H9 (cell line): ENCODE measurements at regions not wholly inside any gene's neighbourhood (a gene's known extent, or its start where the extent isn't known, plus 50 kb on each side); places are given as distances from the start of the nearest gene placed in this dataset.

Experiments
- DNase-seq: peaks from one replicate; pipeline ENCODE4 v3.0.0-alpha.2; 2017
- H2AFZ ChIP-seq: one replicate; pipeline ENCODE4 v1.6.1; 2013; ENCODE audit warnings: mild to moderate bottlenecking, low read length, control low read depth, moderate library complexity
- H2AK5ac ChIP-seq: 2 replicates; pipeline ENCODE4 v1.6.1; 2013; ENCODE audit warnings: low read length, control low read depth, mixed read lengths; ENCODE audit not compliant: insufficient read length
- H2BK120ac ChIP-seq: one replicate; pipeline ENCODE4 v1.6.1; 2013; ENCODE audit warnings: low read depth, mild to moderate bottlenecking, low read length, control low read depth, inconsistent platforms; ENCODE audit not compliant: poor library complexity, severe bottlenecking
- H2BK12ac ChIP-seq: 2 replicates; pipeline ENCODE4 v1.6.1; 2013; ENCODE audit warnings: low read length, control low read depth, mixed read lengths, low read depth; ENCODE audit not compliant: insufficient read length
- H2BK15ac ChIP-seq: 2 replicates; pipeline ENCODE4 v1.6.1; 2013; ENCODE audit warnings: low read depth, low read length, control low read depth
- H2BK20ac ChIP-seq: one replicate; pipeline ENCODE4 v1.6.1; 2013; ENCODE audit warnings: low read depth, mild to moderate bottlenecking, low read length, control low read depth, inconsistent platforms; ENCODE audit not compliant: poor library complexity, severe bottlenecking
- H2BK5ac ChIP-seq: 2 replicates; pipeline ENCODE4 v1.6.1; 2013; ENCODE audit warnings: low read length, control low read depth, mixed read lengths; ENCODE audit not compliant: insufficient read length
- H3K14ac ChIP-seq: 2 replicates; pipeline ENCODE4 v1.6.1; 2013; ENCODE audit warnings: low read length, control low read depth; ENCODE audit not compliant: insufficient read depth
- H3K18ac ChIP-seq: 2 replicates; pipeline ENCODE4 v1.6.1; 2013; ENCODE audit warnings: low read depth, mild to moderate bottlenecking, mixed read lengths, low read length, control low read depth; ENCODE audit not compliant: insufficient read length
- H3K23ac ChIP-seq: 2 replicates; pipeline ENCODE4 v1.6.1; 2013; ENCODE audit warnings: low read length, control low read depth, mixed read lengths, low read depth; ENCODE audit not compliant: insufficient read length
- H3K23me2 ChIP-seq: 2 replicates; pipeline ENCODE4 v1.6.1; 2013; ENCODE audit warnings: low read depth, mild to moderate bottlenecking, mixed read lengths, low read length, control low read depth; ENCODE audit not compliant: insufficient read length, poor library complexity, severe bottlenecking
- H3K27ac ChIP-seq: 2 replicates; pipeline ENCODE4 v1.5.1; 2013; ENCODE audit warnings: low read length, control low read depth, mixed read lengths, low read depth; ENCODE audit not compliant: insufficient read length
- H3K27me3 ChIP-seq: 2 replicates; pipeline ENCODE4 v1.6.1; 2013; ENCODE audit warnings: low read length, control low read depth, inconsistent platforms; ENCODE audit not compliant: insufficient read depth
- H3K4ac ChIP-seq: 2 replicates; pipeline ENCODE4 v1.6.1; 2013; ENCODE audit warnings: low read depth, mild to moderate bottlenecking, control low read depth, inconsistent platforms, low read length, moderate library complexity
- H3K4me1 ChIP-seq: 2 replicates; pipeline ENCODE4 v1.6.1; 2013; ENCODE audit warnings: low read length, control low read depth, inconsistent platforms; ENCODE audit not compliant: insufficient read depth
- H3K4me2 ChIP-seq: 2 replicates; pipeline ENCODE4 v1.6.1; 2013; ENCODE audit warnings: low read length, control low read depth, mixed read lengths; ENCODE audit not compliant: insufficient read length, insufficient read depth
- H3K56ac ChIP-seq: 2 replicates; pipeline ENCODE4 v1.6.1; 2013; ENCODE audit warnings: low read depth, mild to moderate bottlenecking, mixed read lengths, low read length, control low read depth; ENCODE audit not compliant: insufficient read length
- H3K79me1 ChIP-seq: 2 replicates; pipeline ENCODE4 v1.6.1; 2013; ENCODE audit warnings: low read depth, mild to moderate bottlenecking, moderate library complexity, low read length, control low read depth, inconsistent platforms; ENCODE audit not compliant: insufficient read depth, poor library complexity, severe bottlenecking
- H3K79me2 ChIP-seq: 2 replicates; pipeline ENCODE4 v1.6.1; 2013; ENCODE audit warnings: low read length, control low read depth, inconsistent platforms; ENCODE audit not compliant: insufficient read depth
- H3K9ac ChIP-seq: 2 replicates; pipeline ENCODE4 v1.6.1; 2013; ENCODE audit warnings: low read length, control low read depth, mixed read lengths; ENCODE audit not compliant: insufficient read length; ENCODE audit errors: extremely low read depth
- H3K9me3 ChIP-seq: one replicate; pipeline ENCODE4 v1.6.1; 2013; ENCODE audit warnings: low read depth, low read length, inconsistent platforms; ENCODE audit not compliant: control insufficient read depth
- H3T11ph ChIP-seq: one replicate; pipeline ENCODE4 v1.6.1; 2013; ENCODE audit warnings: mild to moderate bottlenecking, low read length, control low read depth, inconsistent platforms
- H4K20me1 ChIP-seq: one replicate; pipeline ENCODE4 v1.6.1; 2013; ENCODE audit not compliant: control insufficient read depth, insufficient read length, insufficient read depth
- H4K5ac ChIP-seq: 2 replicates; pipeline ENCODE4 v1.6.1; 2013; ENCODE audit warnings: low read depth, mild to moderate bottlenecking, mixed read lengths, low read length, control low read depth; ENCODE audit not compliant: insufficient read length
- H4K8ac ChIP-seq: replicated peaks from 2 replicates; pipeline ENCODE4 v1.6.1; 2013; ENCODE audit warnings: low read length, control low read depth, mixed read lengths, low read depth; ENCODE audit not compliant: insufficient read length
- H4K91ac ChIP-seq: 2 replicates; pipeline ENCODE4 v1.6.1; 2013; ENCODE audit warnings: low read depth, mild to moderate bottlenecking, moderate library complexity, mixed read lengths, low read length, control low read depth; ENCODE audit not compliant: insufficient read length
- H3K27ac Mint-ChIP-seq, 3 experiments: 2 replicates in 2 of 3; 3 replicates in 1 of 3; pipeline ENCODE4 v1.8.0; 2020 to 2021; ENCODE audit warnings: mixed read lengths in 3 of 3, mild to moderate bottlenecking in 1 of 3, moderate library complexity in 1 of 3
- H3K27me3 Mint-ChIP-seq: 2 replicates; pipeline ENCODE4 v1.8.0; 2021; ENCODE audit warnings: low read depth, mild to moderate bottlenecking, moderate library complexity, mixed read lengths
- H3K36me3 Mint-ChIP-seq, 3 experiments: 2 replicates in 2 of 3; 3 replicates in 1 of 3; pipeline ENCODE4 v1.8.0; 2020 to 2021; ENCODE audit warnings: low read depth in 3 of 3, mixed read lengths in 3 of 3; ENCODE audit not compliant: insufficient read depth in 1 of 3
- H3K4me1 Mint-ChIP-seq, 2 experiments: 2 replicates each; pipeline ENCODE4 v1.8.0; 2020; ENCODE audit warnings: mixed read lengths in 2 of 2
- H3K4me3 Mint-ChIP-seq, 2 experiments: 2 replicates in 1 of 2; 3 replicates in 1 of 2; pipeline ENCODE4 v1.8.0; 2020 to 2021; ENCODE audit warnings: mild to moderate bottlenecking in 2 of 2, mixed read lengths in 2 of 2, moderate library complexity in 1 of 2
- H3K9me3 Mint-ChIP-seq, 2 experiments: 2 replicates in 1 of 2; 3 replicates in 1 of 2; pipeline ENCODE4 v1.8.0; 2020; ENCODE audit warnings: mild to moderate bottlenecking in 2 of 2, mixed read lengths in 2 of 2, moderate library complexity in 1 of 2
- WGBS: extraction: QIAGEN DNeasy Blood & Tissue Kit; methylation state at CpG from one replicate; pipeline ENCODE4 v1.1.7; 2013; ENCODE audit warnings: missing lambda C conversion rate, low lambda C conversion rate, mixed read lengths; ENCODE audit not compliant: insufficient read length; ENCODE audit errors: extremely low coverage; 5-methylcytosine and 5-hydroxymethylcytosine counted together
- TF ChIP-seq, protein P1 (sequence below): fragments of 200-600 bp; sonication (generic); conservative IDR thresholded peaks from 3 replicates; pipeline ENCODE4 v1.8.0; 2021; ENCODE audit warnings: antibody characterized with exemption, mild to moderate bottlenecking

GRCh38 chr16:47973552-47973951, 182.2 kb downstream of the ABCC12 start:
- no peak overlapping the region for H4K5ac ChIP-seq
- H3K27me3 ChIP-seq, result no peaks in the 10 kb centered on the region
- no peak overlapping the region for H2AK5ac ChIP-seq
- H2AFZ ChIP-seq, result no peak overlapping the region
- H3K56ac ChIP-seq, result no peak overlapping the region
- H2BK15ac ChIP-seq, result no peak overlapping the region
- peaks cover 10 to 13% of the 10 kb centered on the region in 2 experiments for H3K4me1 Mint-ChIP-seq
- no peaks in the 10 kb centered on the region for H3K79me1 ChIP-seq
- no peak overlapping the region for H3K27ac Mint-ChIP-seq
- H3K4ac ChIP-seq, result no peak overlapping the region
- H4K20me1 ChIP-seq, result no peaks in the 10 kb centered on the region
- H3K9me3 ChIP-seq, result no peaks in the 10 kb centered on the region
- no peak overlapping the region for H3K23ac ChIP-seq
- H3K14ac ChIP-seq, result no peak overlapping the region
- H2BK5ac ChIP-seq, result no peak overlapping the region
- no peak overlapping the region for H4K91ac ChIP-seq
- no peaks in the 10 kb centered on the region for H3K23me2 ChIP-seq
- peaks cover 2% of the 10 kb centered on the region; the same call in 1 of the 2 replicates for H3K27me3 Mint-ChIP-seq
- TF ChIP-seq, protein P1, sequence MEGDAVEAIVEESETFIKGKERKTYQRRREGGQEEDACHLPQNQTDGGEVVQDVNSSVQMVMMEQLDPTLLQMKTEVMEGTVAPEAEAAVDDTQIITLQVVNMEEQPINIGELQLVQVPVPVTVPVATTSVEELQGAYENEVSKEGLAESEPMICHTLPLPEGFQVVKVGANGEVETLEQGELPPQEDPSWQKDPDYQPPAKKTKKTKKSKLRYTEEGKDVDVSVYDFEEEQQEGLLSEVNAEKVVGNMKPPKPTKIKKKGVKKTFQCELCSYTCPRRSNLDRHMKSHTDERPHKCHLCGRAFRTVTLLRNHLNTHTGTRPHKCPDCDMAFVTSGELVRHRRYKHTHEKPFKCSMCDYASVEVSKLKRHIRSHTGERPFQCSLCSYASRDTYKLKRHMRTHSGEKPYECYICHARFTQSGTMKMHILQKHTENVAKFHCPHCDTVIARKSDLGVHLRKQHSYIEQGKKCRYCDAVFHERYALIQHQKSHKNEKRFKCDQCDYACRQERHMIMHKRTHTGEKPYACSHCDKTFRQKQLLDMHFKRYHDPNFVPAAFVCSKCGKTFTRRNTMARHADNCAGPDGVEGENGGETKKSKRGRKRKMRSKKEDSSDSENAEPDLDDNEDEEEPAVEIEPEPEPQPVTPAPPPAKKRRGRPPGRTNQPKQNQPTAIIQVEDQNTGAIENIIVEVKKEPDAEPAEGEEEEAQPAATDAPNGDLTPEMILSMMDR, result no peak
- DNase-seq, result no peak
- no peak overlapping the region for H2BK20ac ChIP-seq
- no peak overlapping the region for H3K4me2 ChIP-seq
- no peaks in the 10 kb centered on the region for H3K36me3 Mint-ChIP-seq
- no peak overlapping the region for H2BK12ac ChIP-seq
- no peak overlapping the region for H3K18ac ChIP-seq
- no peaks in the 10 kb centered on the region for H3K9me3 Mint-ChIP-seq
- H3K27ac ChIP-seq, result no peak overlapping the region
- H3K79me2 ChIP-seq, result no peaks in the 10 kb centered on the region
- no peaks in the 10 kb centered on the region for H3K4me1 ChIP-seq
- H2BK120ac ChIP-seq, result no peak overlapping the region
- no CpG with 5 or more reads among the region's 7 CpGs for WGBS
- no peak overlapping the region for H4K8ac ChIP-seq
- H3K9ac ChIP-seq, result no peak overlapping the region
- H3K4me3 Mint-ChIP-seq, result no peak overlapping the region
- H3T11ph ChIP-seq, result no peak overlapping the region
